GM19240 (cell line): ENCODE measurements at regions not wholly inside any gene's neighbourhood (a gene's known extent, or its start where the extent isn't known, plus 50 kb on each side); places are given as distances from the start of the nearest gene placed in this dataset.

Source experiments
- DNase-seq: peaks from one replicate; pipeline ENCODE4 v3.0.0; 2011; ENCODE audit warnings: low spot score; ENCODE audit not compliant: insufficient read length

DNA sequence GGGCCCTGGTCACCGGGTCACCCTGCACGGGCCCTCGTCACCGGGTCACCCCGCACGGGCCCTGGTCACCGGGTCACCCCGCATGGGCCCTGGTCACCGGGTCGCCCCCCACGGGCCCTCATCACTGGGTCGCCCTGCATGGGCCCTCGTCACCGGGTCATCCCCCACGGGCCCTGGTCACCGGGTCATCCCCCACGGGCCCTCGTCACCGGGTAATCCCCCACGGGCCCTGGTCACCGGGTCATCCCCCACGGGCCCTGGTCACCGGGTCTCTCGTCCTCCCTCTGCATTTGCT is 77.6 kb downstream of the RIPK4 start:
- DNase-seq: no peak

DNA sequence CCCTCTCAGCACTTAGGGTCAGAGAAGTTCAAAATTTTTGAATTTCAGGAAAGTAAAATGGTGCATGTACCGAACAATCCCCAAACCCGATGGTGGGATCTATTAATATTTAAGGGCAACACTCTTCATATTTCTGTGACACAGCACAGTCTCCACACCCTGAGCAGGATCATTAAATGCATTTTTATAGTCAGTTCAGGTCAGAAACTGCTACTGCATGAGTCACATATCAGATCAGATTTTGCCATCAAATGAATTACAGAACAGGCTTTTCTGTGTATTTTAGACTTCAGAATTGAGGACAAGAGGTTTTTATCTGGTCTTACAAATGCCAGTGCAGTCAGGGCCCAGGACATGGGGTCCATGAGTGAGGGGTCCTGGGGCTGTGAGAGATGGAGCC is 79.2 kb downstream of the RIPK4 start:
- no peak for DNase-seq

DNA sequence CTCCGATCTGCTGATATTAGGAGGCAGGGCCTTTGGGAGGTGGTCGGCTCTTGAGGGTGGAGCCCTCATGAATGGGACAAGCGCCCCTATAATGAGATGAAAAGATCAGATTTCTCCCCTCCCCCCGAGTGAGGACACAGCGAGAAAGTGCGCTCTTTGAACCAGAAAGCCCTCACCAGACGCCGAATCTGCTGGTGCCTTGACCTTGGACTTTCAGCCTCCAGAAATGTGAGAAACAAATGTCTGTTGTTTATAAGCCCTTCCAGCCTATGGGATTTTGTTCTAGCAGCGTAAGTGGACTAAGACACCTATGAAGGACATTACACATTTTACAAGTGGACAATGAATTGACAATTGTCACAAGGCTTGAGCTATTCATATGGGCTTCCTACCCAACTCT is 80.2 kb downstream of the RIPK4 start:
- DNase-seq: no peak

DNA sequence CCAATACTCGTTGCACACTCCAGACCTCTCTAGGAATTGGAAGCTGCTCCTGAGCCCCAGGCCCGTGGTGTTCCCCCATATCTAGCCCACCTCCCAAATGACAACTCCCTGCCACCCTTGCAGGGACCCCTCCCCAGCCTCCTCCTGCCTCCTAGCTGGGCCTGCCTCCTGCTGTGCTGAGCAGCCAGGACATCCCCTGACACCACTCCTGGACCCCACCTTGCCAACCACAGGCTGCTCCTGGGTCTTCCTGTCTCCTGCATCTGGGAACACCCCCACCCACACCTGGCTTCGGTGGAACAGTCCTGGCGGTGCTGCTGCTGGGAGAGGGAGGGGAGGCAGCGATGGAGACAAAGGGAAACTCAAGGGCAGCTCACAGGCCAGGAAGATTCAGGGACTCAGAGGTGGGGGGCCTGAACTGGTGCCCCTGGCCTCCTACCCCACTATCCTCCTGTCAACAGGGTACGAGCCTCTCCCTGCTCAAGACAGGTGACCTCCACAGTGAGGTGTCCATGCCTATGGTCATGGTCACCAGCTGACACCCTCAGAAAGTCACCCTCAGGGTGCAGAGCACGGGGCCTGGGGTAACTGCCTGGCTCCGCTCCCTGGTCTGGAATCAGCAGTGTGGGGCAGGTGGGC is 81.2 kb downstream of the RIPK4 start:
- DNase-seq: no peak

DNA sequence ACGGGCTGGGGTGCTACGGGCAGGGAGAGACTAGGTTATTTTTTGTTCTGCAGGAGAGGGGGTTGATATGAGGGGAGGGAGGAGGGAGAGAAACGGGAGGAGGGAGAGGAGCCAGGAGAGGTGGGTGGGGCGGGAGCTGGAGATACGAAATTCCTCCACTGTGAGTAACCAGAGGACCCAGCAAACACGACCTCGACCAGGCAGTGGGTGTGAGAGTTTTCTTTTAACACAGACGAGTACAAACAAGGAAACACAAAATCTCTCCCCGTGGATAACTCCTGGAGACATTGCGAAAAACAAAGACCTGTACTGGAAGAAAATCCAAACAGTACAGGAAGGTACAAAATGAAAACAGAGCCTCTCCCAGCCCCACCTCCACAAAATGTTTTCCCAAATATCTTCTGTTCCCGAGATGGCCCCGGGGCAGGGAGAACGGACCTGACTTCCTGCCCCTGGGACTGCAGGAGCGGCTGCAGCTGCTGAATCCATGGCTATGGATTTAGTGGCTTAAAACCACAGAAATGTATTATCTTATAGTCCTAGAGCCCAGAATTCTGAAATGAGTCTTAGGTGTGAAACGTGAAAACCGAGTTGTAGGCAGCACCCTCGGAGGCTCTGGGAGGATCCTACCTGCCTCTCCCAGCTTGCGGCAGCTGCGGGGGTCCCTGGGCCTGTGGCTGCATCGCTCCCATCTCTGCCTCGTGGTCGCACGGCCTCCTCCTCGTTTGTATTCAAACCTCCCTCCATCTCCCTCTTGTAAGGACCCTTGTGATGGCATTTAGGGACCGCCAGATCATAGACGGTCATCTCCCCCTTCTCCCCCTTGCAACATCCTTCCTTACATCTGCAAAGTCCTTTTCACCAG is 82.2 kb downstream of the RIPK4 start:
- no peak for DNase-seq

DNA sequence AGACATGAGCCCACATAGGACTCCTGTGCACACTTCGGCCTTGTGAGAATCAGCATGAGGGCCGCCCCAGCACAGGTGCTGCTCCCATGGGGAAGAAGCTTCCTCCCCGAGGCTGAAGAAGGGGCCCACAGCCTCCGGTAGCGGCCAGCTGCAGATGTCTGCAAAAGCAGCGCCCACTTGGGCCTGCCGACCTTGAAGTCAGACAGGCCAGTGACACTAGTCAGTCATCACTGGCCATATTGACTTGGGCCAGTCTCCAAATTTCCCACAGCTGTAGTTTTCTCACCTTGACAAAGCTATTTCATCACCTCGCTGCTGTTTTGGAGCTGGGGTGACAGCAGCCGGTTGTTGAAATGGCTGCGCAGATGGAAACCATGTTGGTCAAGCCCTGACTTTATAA is 83.0 kb downstream of the RIPK4 start:
- no peak for DNase-seq

DNA sequence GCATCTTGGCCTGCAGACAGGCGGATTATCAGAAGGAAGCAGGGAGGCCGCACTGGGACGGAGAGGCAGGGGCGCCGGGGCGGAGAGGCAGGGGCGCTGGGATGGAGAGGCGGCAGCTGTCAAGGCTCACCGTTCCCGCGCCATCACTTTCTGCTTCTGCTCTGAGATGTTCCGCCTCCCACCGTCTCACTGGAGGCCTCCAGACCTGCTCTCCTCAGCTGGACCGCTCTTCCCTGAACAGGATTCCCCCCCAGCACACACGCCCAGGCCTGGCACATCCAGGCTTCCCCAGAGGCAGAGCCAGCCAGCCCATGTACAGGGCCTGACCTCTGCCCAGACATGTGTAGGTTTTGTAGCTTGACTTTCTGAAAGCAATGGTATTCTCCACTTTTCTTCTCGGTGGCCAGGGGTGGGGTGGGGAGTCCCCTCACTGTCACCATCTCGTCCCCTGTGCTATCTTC is 84.1 kb downstream of the RIPK4 start:
- DNase-seq: no peak

DNA sequence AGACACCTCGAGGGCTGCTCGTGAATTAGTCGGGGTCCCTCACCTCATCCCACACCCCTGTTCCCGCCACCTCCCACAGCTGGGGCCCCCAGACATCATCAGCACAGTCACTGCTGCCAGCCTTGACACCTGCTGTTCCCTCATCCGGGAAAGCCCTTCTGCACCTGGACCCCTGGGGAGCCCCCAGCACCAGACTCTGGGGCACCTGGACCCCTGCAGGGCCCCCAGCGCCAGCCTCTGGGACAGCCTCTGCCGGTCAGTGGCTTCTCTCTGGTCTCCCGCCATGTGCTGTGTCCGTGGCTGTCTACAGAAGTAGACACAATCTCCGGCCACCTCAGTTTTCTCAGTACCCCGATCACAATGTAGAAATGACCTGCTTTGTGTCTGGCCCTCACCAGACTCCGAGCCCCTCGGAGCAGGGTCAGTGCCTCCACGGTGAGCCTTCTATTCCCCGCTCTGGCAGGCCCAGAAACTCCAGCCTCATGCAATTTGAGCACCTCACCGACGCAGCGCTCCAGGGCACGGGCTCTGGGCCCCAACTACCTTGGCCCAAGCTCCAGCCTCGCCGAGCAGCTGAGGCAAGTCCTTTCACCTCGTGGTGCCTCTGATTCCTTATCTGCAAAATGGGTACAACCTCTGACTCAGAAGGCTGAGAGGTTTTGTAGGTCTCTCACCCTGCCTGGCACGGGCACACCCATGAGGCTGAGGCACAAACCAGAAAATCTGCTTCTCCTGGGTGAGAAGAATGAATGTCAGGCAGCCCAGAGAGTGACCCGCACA is 84.7 kb downstream of the RIPK4 start:
- DNase-seq: no peak

DNA sequence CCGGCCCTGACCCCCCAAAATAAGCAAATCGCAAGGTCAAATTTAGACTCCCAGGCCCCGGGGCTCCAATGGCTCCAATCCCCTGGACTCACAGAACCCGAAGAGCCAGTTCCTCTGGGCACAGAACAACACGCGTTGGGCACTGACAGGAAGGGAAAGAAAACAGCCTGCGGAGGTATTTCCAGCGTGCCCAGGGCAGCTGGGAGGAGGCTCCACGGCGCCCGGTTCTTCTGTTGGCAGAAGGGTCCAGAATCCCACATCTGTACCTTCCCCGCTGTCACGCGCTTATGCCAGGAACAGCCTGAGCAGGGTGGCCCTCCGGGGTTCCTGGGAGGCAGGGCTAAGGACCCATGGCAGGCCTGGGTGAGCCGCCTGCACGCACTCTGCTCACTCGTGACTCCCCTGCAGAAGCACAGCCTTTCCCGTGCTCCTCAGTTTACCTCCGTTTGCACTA is 85.5 kb downstream of the RIPK4 start:
- no peak for DNase-seq

DNA sequence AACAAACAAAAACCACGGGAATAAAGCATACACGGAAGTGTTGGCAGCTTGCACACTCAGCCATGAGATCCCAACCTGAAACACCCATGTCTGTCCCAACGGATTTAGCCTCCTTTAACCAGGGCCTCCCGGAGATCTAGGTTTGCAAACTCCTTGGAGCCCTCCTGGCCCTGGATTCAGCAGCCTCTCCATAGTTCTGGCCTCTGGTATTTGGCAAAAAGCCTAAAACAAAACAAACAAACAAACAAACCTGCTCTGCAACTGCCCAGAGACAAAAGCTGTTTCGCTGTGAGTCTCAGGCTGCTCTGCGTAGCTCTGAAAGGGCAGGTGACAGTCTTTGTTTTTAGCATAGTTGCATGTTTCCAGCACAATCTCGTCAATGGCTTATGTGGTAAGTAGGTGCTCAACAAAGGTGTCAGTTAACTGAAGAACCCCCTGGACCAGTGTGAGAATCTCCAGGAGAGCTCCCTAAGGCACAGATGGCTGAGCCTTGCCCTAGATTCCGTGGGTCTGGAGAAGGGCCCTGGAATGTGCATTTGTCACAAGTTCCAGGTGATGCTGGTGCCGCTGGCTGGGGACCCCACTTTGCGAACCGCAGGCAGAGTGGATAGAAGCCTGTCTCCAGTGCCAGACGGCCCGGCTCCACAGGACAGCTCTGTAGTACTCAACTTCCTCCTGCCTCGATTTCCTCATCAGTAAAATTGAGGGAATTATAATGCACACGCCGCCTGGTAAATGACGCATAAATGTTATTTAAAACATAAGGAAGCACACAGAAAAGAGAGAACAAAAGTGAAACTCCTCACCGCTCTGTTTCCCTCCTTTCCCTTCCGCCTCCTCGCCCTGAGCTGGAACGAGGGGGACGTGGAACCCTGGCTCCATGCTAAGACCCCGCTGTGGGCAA is 86.2 kb downstream of the RIPK4 start:
- DNase-seq: no peak

DNA sequence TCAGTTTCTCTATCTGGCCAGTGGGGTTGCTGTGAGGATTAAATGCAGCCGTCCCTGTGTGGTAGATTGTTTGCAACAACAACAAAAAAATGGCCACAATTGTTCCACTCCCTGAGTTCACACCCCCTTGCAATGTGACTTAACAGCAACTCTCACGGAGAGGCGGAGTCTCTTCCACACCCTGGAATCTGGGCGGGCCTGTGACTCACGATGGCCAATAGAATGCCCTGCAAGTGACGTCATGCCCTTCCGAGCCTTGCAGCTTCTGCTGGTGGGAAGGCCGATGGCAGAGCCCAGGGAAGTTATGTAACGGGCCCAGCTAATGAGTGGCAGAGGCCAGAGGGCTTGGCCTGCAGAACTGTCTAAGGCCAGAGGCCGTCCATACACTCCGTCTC is 87.9 kb downstream of the RIPK4 start:
- no peak for DNase-seq

DNA sequence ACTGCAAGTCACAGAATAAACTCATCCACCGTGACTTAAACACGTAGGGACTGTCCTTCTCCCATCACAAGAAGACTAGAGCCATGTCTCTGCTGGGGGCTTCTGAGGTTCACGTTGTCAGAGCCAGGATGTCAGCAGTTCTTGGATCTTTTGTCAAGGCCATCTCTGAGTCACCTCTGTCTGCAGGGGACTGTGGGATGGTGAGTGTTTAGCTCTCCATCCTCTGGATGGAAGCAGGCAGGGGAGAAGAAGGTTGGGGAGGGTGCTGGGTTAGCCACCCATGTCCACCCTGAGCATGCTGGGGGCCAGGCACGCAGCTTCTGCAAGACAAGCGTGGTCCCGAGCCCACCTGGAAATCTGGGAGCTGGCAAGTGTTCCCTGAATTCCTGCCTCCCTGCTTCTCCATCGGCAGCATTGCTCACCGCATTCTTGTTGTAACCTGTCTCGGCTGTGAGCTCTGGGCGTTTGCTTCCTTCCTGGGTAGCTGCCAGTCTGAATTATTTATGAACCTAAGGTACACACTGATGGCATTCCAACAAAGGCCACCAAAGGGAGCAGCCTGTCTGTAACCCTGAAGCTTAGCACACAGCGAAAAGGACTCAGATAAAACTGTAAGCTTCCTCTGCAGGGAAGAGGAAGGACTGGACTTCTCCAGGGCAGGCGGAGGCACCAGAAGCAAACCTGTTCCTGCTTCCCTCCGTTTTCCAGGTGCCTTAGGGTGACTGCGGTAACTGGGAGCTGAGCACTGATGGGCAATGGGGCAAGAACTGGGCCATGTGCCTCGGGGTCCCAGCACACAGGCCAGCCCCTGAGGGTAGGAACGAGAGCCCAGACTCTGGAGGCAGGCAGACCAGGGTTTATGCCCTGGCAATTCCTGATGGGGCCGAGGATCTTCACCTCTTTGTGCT is 88.6 kb downstream of the RIPK4 start:
- DNase-seq: no peak

DNA sequence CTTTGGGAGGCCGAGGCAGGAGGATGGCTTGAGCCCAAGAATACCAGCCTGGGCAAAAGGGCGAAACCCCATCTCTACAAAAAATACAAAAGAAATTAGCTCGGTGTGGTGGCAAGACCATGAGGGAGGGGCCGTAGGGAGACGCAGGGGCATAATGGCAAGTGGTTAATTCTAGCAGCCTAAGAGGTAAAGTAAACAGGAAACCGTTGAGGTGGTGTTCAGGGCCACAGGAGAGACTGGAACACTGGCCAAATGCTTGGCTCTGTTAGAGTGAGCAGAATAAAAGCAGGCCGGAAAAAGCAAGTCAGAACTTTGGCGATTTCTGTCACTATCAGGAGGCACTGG is 89.2 kb downstream of the RIPK4 start:
- DNase-seq: no peak

DNA sequence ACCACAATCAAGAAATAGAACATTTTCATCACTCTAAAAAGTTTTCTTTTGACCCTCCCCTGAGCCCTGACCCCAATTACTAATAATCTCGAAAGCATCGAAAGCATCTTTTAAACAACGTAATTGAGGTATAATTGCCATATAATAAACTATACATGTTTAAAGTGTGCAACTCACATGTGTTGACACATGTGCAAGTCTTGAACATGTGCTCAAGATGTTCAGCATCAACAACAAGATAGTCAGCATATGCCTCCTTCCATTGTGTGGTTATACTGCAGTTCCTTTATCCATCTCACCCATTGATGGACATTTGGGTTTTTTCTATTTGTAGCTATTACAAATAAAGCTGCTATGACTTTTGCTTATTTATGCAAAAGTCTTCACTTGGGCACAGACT is 90.7 kb downstream of the RIPK4 start:
- DNase-seq: no peak

DNA sequence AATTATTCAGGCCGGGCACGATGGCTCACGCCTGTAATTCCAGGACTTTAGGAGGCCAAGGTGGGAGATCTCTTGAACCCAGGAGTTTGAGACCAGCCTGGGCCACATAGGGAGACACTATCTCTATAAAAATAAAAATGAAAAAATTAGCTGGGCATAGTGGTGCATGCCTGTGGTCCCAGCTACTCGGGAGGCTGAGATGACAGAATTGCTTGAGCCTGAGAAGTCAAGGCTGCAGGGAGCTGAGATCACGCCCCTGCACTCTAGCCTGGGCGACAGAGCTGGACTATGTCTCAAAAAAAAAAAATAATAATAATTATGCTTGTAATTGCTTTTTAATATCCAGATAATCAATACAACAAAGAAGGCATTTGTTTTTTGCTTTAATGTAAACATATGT is 91.3 kb downstream of the RIPK4 start:
- DNase-seq: no peak

DNA sequence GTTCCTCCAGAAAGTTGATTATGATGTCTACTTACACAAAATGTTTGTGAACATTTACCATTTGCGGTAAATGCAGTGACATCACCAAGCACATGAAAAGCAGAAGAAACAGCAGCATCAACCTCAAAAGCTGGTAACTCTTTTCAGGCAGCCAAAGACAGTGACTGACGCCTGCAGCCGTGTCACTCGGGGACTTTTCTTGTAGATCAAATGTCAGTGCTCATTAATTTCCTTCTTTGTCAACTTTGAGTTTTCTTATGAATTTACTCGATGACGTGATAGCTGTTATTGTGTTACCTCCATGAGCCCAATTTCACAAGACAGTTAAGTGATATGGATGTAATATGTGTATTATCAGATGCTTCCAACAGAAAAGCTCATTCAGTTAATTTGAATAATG is 92.5 kb downstream of the RIPK4 start:
- no peak for DNase-seq

DNA sequence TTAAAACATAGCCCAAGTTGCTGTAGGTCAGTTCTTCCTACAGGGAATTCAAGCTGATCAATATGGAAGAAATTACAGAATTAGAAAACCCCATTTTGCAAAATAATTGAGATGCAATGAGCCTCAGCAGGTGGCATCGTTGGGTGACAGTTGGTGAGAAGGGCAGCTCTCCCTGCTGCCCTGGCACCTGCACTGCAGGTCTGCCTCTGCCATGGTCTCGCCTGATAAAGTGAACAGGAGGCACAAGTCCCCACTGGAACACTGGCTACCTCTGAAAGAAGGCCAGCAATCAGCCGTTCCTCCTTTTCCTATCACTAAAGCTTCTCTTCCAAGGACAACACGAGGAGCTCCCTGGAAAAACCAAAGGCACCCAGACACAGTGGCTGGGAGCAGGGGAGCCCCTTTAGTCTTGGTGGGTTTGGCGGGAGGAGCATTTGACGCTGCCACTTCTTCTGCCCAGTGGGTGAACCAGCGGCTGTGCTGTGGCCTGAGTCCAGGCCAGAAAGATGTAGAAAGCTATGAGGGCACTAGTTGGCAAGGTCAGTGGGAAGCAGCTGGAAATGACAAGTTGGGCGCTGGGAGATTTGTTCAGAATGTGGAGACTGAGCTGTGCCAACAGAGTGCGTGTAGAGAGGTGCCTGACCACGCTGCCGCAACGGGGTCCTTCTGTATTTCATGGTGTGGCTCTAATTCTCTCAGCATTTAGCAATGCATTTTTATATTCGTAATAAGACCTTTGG is 93.1 kb downstream of the RIPK4 start:
- DNase-seq: no peak

DNA sequence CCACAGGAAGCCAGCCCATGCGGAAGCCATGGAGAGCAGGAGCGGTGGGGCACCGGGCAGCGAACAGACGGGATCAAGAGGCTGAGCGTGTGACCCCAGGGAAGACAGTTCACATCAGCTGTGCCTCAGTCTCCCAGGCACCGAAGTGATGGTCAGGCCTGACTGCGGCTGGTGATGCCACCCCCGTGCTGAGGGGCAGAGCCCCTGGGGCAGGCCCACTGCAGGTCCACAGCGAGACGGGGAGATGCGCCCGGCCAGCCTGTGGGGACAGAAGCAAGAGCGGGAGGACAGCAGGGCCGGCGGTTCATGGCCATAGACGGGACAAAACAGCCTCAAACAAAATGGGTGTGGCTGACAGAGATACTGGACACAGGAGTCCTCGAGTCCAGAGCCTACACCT is 93.8 kb downstream of the RIPK4 start:
- no peak for DNase-seq

DNA sequence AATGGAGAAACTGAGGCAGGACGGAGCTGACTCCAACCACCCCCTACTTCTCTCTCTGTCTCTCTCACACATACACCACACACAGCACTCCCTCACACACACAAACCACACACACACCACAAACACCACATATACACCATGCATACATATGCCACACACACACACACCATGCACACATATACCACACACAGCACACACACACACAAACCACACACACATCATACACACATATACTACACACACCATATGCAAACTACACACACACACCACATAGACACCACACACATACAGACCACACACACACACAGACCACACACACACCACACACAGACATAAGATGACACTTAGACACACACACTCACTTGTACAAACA is 94.3 kb downstream of the RIPK4 start:
- DNase-seq: no peak
